ENCODE measurements at regions not wholly inside any gene's neighbourhood (a gene's known extent, or its start where the extent isn't known, plus 50 kb on each side); places are given as distances from the start of the nearest gene placed in this dataset.
"Not testable (repeated sequence)": the region's sequence is repeated elsewhere in the genome, so short reads cannot be mapped to it uniquely, and the experiment has no call there.

- DNase-seq (ENCODE audit: low read depth, low spot score); H2AFZ ChIP-seq (ENCODE audit: low read depth, low read length); H3K4me3 ChIP-seq (replicated peaks in 1 of 3; ENCODE audit: insufficient read depth in 1 of 3, low read depth in 1 of 3, low read length in 3 of 3); H3K4me2 ChIP-seq (ENCODE audit: insufficient read depth, low read length); BruUV-seq (replicated peaks); intact Hi-C loops (cut with micrococcal nuclease); H3K27ac ChIP-seq (ENCODE audit: insufficient read depth, low read depth, low read length); H3K9me1 ChIP-seq (replicated peaks; ENCODE audit: control insufficient read depth, extremely low read depth, insufficient read depth, low read length); POLR2A ChIA-PET; H3K27me3 ChIP-seq (ENCODE audit: control insufficient read depth in 2 of 2, insufficient read depth in 2 of 2, low read length in 2 of 2); CTCF ChIA-PET; H3K4me1 ChIP-seq (ENCODE audit: control insufficient read depth, extremely low read depth, insufficient read depth, low read length); H3K36me3 ChIP-seq (ENCODE audit: control insufficient read depth in 2 of 2, extremely low read depth in 1 of 2, insufficient read depth in 2 of 2, low read length in 2 of 2); H3K9ac ChIP-seq (replicated peaks; ENCODE audit: extremely low read depth, insufficient read depth, low read length); FAIRE-seq; dilution Hi-C loops (cut with MboI; ENCODE audit: extremely low pct_ligation_motif_present, low sequenced_read_pairs); H4K20me1 ChIP-seq (replicated peaks; ENCODE audit: control insufficient read depth, extremely low read depth, insufficient read depth, low read length); H3K79me2 ChIP-seq (ENCODE audit: control insufficient read depth, insufficient read depth, low read length); H3K9me3 ChIP-seq (replicated peaks; ENCODE audit: control insufficient read depth, insufficient read depth, low read length): not testable (repeated sequence)
These were observed 104.3 kb upstream of the ZNF519 start for GRCh38 chr18:14236356-14237048.

GRCh38 chr18:14225286-14225679, 93.0 kb upstream of the ZNF519 start:
- CTCF ChIA-PET; BruUV-seq (replicated peaks); H3K9me3 ChIP-seq (replicated peaks; ENCODE audit: control insufficient read depth, insufficient read depth, low read length); H3K4me2 ChIP-seq (ENCODE audit: insufficient read depth, low read length); H3K9ac ChIP-seq (replicated peaks; ENCODE audit: extremely low read depth, insufficient read depth, low read length); POLR2A ChIA-PET; H3K4me1 ChIP-seq (ENCODE audit: control insufficient read depth, extremely low read depth, insufficient read depth, low read length); H3K36me3 ChIP-seq (ENCODE audit: control insufficient read depth in 2 of 2, extremely low read depth in 1 of 2, insufficient read depth in 2 of 2, low read length in 2 of 2); H3K27me3 ChIP-seq (ENCODE audit: control insufficient read depth in 2 of 2, insufficient read depth in 2 of 2, low read length in 2 of 2); H3K4me3 ChIP-seq (replicated peaks in 1 of 3; ENCODE audit: insufficient read depth in 1 of 3, low read depth in 1 of 3, low read length in 3 of 3); H2AFZ ChIP-seq (ENCODE audit: low read depth, low read length); dilution Hi-C loops (cut with MboI; ENCODE audit: extremely low pct_ligation_motif_present, low sequenced_read_pairs); H3K27ac ChIP-seq (ENCODE audit: insufficient read depth, low read depth, low read length); H3K9me1 ChIP-seq (replicated peaks; ENCODE audit: control insufficient read depth, extremely low read depth, insufficient read depth, low read length); H4K20me1 ChIP-seq (replicated peaks; ENCODE audit: control insufficient read depth, extremely low read depth, insufficient read depth, low read length); DNase-seq (ENCODE audit: low read depth, low spot score); intact Hi-C loops (cut with micrococcal nuclease); FAIRE-seq; H3K79me2 ChIP-seq (ENCODE audit: control insufficient read depth, insufficient read depth, low read length): not testable (repeated sequence)

- dilution Hi-C loops (cut with MboI; ENCODE audit: extremely low pct_ligation_motif_present, low sequenced_read_pairs); H3K36me3 ChIP-seq (ENCODE audit: control insufficient read depth in 2 of 2, extremely low read depth in 1 of 2, insufficient read depth in 2 of 2, low read length in 2 of 2); CTCF ChIA-PET; BruUV-seq (replicated peaks); FAIRE-seq; H3K9ac ChIP-seq (replicated peaks; ENCODE audit: extremely low read depth, insufficient read depth, low read length); POLR2A ChIA-PET; H4K20me1 ChIP-seq (replicated peaks; ENCODE audit: control insufficient read depth, extremely low read depth, insufficient read depth, low read length); H3K4me3 ChIP-seq (replicated peaks in 1 of 3; ENCODE audit: insufficient read depth in 1 of 3, low read depth in 1 of 3, low read length in 3 of 3); H3K27ac ChIP-seq (ENCODE audit: insufficient read depth, low read depth, low read length); H3K9me1 ChIP-seq (replicated peaks; ENCODE audit: control insufficient read depth, extremely low read depth, insufficient read depth, low read length); H3K9me3 ChIP-seq (replicated peaks; ENCODE audit: control insufficient read depth, insufficient read depth, low read length); H3K4me1 ChIP-seq (ENCODE audit: control insufficient read depth, extremely low read depth, insufficient read depth, low read length); DNase-seq (ENCODE audit: low read depth, low spot score); H3K79me2 ChIP-seq (ENCODE audit: control insufficient read depth, insufficient read depth, low read length); intact Hi-C loops (cut with micrococcal nuclease); H3K4me2 ChIP-seq (ENCODE audit: insufficient read depth, low read length); H3K27me3 ChIP-seq (ENCODE audit: control insufficient read depth in 2 of 2, insufficient read depth in 2 of 2, low read length in 2 of 2); H2AFZ ChIP-seq (ENCODE audit: low read depth, low read length): not testable (repeated sequence)
These were observed 92.5 kb upstream of the ZNF519 start for GRCh38 chr18:14224551-14225285.

- H3K4me2 ChIP-seq (ENCODE audit: insufficient read depth, low read length); H2AFZ ChIP-seq (ENCODE audit: low read depth, low read length); intact Hi-C loops (cut with micrococcal nuclease); H3K4me3 ChIP-seq (replicated peaks in 1 of 3; ENCODE audit: insufficient read depth in 1 of 3, low read depth in 1 of 3, low read length in 3 of 3); POLR2A ChIA-PET; H3K9me3 ChIP-seq (replicated peaks; ENCODE audit: control insufficient read depth, insufficient read depth, low read length); H3K27me3 ChIP-seq (ENCODE audit: control insufficient read depth in 2 of 2, insufficient read depth in 2 of 2, low read length in 2 of 2); CTCF ChIA-PET; H3K36me3 ChIP-seq (ENCODE audit: control insufficient read depth in 2 of 2, extremely low read depth in 1 of 2, insufficient read depth in 2 of 2, low read length in 2 of 2); BruUV-seq (replicated peaks); H4K20me1 ChIP-seq (replicated peaks; ENCODE audit: control insufficient read depth, extremely low read depth, insufficient read depth, low read length); H3K27ac ChIP-seq (ENCODE audit: insufficient read depth, low read depth, low read length); H3K9me1 ChIP-seq (replicated peaks; ENCODE audit: control insufficient read depth, extremely low read depth, insufficient read depth, low read length); H3K4me1 ChIP-seq (ENCODE audit: control insufficient read depth, extremely low read depth, insufficient read depth, low read length); H3K9ac ChIP-seq (replicated peaks; ENCODE audit: extremely low read depth, insufficient read depth, low read length); H3K79me2 ChIP-seq (ENCODE audit: control insufficient read depth, insufficient read depth, low read length); dilution Hi-C loops (cut with MboI; ENCODE audit: extremely low pct_ligation_motif_present, low sequenced_read_pairs); FAIRE-seq; DNase-seq (ENCODE audit: low read depth, low spot score): not testable (repeated sequence)
These were observed 91.7 kb upstream of the ZNF519 start for GRCh38 chr18:14223919-14224318.

All from endothelial cell of umbilical vein (primary cell).